Gastroesophageal sphincter (tissue), 3 donors: ENCODE measurements at regions not wholly inside any gene's neighbourhood (a gene's known extent, or its start where the extent isn't known, plus 50 kb on each side); places are given as distances from the start of the nearest gene placed in this dataset.

ENCODE experiments used
- CTCF ChIP-seq, 4 experiments: fragments of 200-600 bp in 2 of 4; fragments of 450-650 bp in 2 of 4; sonication (generic) in 1 of 4; IDR thresholded peaks; one replicate each; pipeline ENCODE4 v1.5.1; 2017 to 2019; ENCODE audit warnings: antibody characterized with exemption in 4 of 4, mild to moderate bottlenecking in 2 of 4, moderate library complexity in 2 of 4
- EP300 ChIP-seq: sonication (generic); formaldehyde crosslinking; IDR thresholded peaks from one replicate; pipeline ENCODE4 v1.6.1; 2017; ENCODE audit warnings: antibody characterized with exemption, mild to moderate bottlenecking
- POLR2A ChIP-seq, 2 donors: fragments of 450-650 bp; IDR thresholded peaks; one replicate each; pipeline ENCODE4 v1.6.1; 2017; ENCODE audit warnings: antibody characterized with exemption in 2 of 2, mild to moderate bottlenecking in 2 of 2, moderate library complexity in 1 of 2

GRCh38 chr15:67902579-67903009, 62.7 kb upstream of the RNU6-1 start:
- TF ChIP-seq CTCF (IDR thresholded peaks at IDR 0.05), result no peak
- no peak for TF ChIP-seq EP300
- no peak for TF ChIP-seq POLR2A (IDR thresholded peaks at IDR 0.05)
